H1 (cell line): ENCODE measurements at regions not wholly inside any gene's neighbourhood (a gene's known extent, or its start where the extent isn't known, plus 50 kb on each side); places are given as distances from the start of the nearest gene placed in this dataset.

ENCODE experiments used
- CTCF ChIA-PET: fragments of 300-600 bp; sonication (Branson Sonifier 250); formaldehyde crosslinking; loops from one replicate; lab custom pipeline; 2021; ENCODE audit not compliant: partially characterized antibody; lab: Charles Lee
- POLR2A ChIA-PET: fragments of 300-600 bp; sonication (Branson Sonifier 250); formaldehyde crosslinking; loops from one replicate; lab custom pipeline; 2021; ENCODE audit warnings: inconsistent platforms; ENCODE audit not compliant: partially characterized antibody; lab: Charles Lee
- DNase-seq, 2 experiments: peaks; one replicate each; pipeline versions ENCODE4 v3.0.0 to v3.0.0-alpha.2; 2010 to 2022; ENCODE audit warnings: low spot score in 2 of 2, low read depth in 1 of 2, mixed read lengths in 1 of 2
- FAIRE-seq: peaks from 2 replicates; lab custom pipeline; 2011; peaks lifted over from hg19 to GRCh38; lab: Jason Lieb, UNC
- H2AFZ ChIP-seq: 2 replicates; pipeline ENCODE4 v1.8.1; 2012; ENCODE audit warnings: low read length, inconsistent platforms
- H2AK5ac ChIP-seq: 2 replicates; pipeline ENCODE4 v1.6.1; 2013; ENCODE audit warnings: low read depth, low read length
- H2BK120ac ChIP-seq: replicated peaks from 2 replicates; pipeline ENCODE3; 2013; ENCODE audit warnings: low read depth, low read length, inconsistent platforms
- H2BK12ac ChIP-seq: 2 replicates; pipeline ENCODE4 v1.6.1; 2013; ENCODE audit warnings: low read depth, low read length
- H2BK15ac ChIP-seq: 2 replicates; pipeline ENCODE4 v1.6.1; 2013; ENCODE audit warnings: low read length
- H2BK20ac ChIP-seq: 2 replicates; pipeline ENCODE4 v1.6.1; 2013; ENCODE audit warnings: low read length
- H2BK5ac ChIP-seq: 2 replicates; pipeline ENCODE4 v1.6.1; 2013; ENCODE audit warnings: low read depth, low read length
- H3K14ac ChIP-seq: 2 replicates; pipeline ENCODE4 v1.6.1; 2013; ENCODE audit warnings: inconsistent platforms; ENCODE audit not compliant: insufficient read length
- H3K18ac ChIP-seq: 2 replicates; pipeline ENCODE4 v1.6.1; 2013; ENCODE audit warnings: low read length; ENCODE audit errors: extremely low read depth
- H3K23ac ChIP-seq: 2 replicates; pipeline ENCODE4 v1.6.1; 2013; ENCODE audit warnings: inconsistent platforms; ENCODE audit not compliant: insufficient read length
- H3K23me2 ChIP-seq: 2 replicates; pipeline ENCODE4 v1.6.1; 2013; ENCODE audit warnings: low read depth, low read length
- H3K27ac ChIP-seq: 2 replicates; pipeline ENCODE4 v1.6.1; 2011; ENCODE audit warnings: low read depth, low read length, inconsistent platforms
- H3K27me3 ChIP-seq, 4 experiments: replicated peaks in 1 of 4; 1 replicate in 1 of 4; 2 replicates in 3 of 4; pipeline versions ENCODE4 v1.6.1 to v1.8.1; 2011 to 2013; ENCODE audit warnings: low read length in 3 of 4, mild to moderate bottlenecking in 3 of 4, inconsistent platforms in 2 of 4, mixed read lengths in 2 of 4, moderate library complexity in 1 of 4; ENCODE audit not compliant: control insufficient read depth in 3 of 4, insufficient read depth in 3 of 4; ENCODE audit errors: extremely low read depth in 1 of 4
- H3K36me3 ChIP-seq, 4 experiments: 2 replicates each; pipeline versions ENCODE4 v1.6.1 to v1.8.1; 2011 to 2013; ENCODE audit warnings: mild to moderate bottlenecking in 4 of 4, low read length in 3 of 4, moderate library complexity in 2 of 4, control low read depth in 1 of 4, inconsistent platforms in 1 of 4; ENCODE audit not compliant: insufficient read depth in 4 of 4, control insufficient read depth in 2 of 4
- H3K4ac ChIP-seq: replicated peaks from 2 replicates; pipeline ENCODE3; 2013; ENCODE audit warnings: low read length, low read depth, mixed read lengths, inconsistent platforms; ENCODE audit not compliant: insufficient read length
- H3K4me1 ChIP-seq, 4 experiments: replicated peaks in 1 of 4; 1 replicate in 1 of 4; 2 replicates in 3 of 4; pipeline versions ENCODE4 v1.6.1 to v1.8.1; 2011 to 2013; ENCODE audit warnings: low read length in 3 of 4, inconsistent platforms in 2 of 4, mixed read lengths in 1 of 4; ENCODE audit not compliant: insufficient read depth in 4 of 4, control insufficient read depth in 3 of 4
- H3K4me2 ChIP-seq, 2 experiments: 2 replicates each; pipeline versions ENCODE4 v1.6.1 to v1.8.1; 2011 to 2013; ENCODE audit warnings: low read depth in 2 of 2, low read length in 2 of 2, control low read depth in 1 of 2, inconsistent platforms in 1 of 2, mild to moderate bottlenecking in 1 of 2; ENCODE audit not compliant: insufficient read depth in 1 of 2
- H3K4me3 ChIP-seq, 4 experiments: fragments of 200-600, 300-600 bp in 1 of 4; sonication (generic), shearing (Covaris generic), sonication (Bioruptor Twin) in 1 of 4; 2 replicates each; pipeline versions ENCODE4 v1.5.1 to v1.8.1; 2011 to 2016; ENCODE audit warnings: low read length in 4 of 4, low read depth in 3 of 4, control low read depth in 2 of 4, inconsistent platforms in 2 of 4, mild to moderate bottlenecking in 2 of 4, mixed read lengths in 1 of 4, moderate library complexity in 1 of 4; ENCODE audit not compliant: insufficient read depth in 2 of 4; ENCODE audit errors: extremely low read depth in 1 of 4
- H3K56ac ChIP-seq: replicated peaks from 2 replicates; pipeline ENCODE3; 2013; ENCODE audit warnings: low read depth, mild to moderate bottlenecking, mixed read lengths, low read length, inconsistent platforms; ENCODE audit not compliant: insufficient read length
- H3K79me1 ChIP-seq: 2 replicates; pipeline ENCODE4 v1.6.1; 2013; ENCODE audit warnings: low read depth, low read length, control low read depth
- H3K79me2 ChIP-seq, 2 experiments: 2 replicates each; pipeline versions ENCODE4 v1.6.1 to v1.8.1; 2012 to 2013; ENCODE audit warnings: low read length in 2 of 2, mild to moderate bottlenecking in 2 of 2, inconsistent platforms in 1 of 2; ENCODE audit not compliant: insufficient read depth in 2 of 2, control insufficient read depth in 1 of 2
- H3K9ac ChIP-seq, 4 experiments: replicated peaks in 1 of 4; 1 replicate in 1 of 4; 2 replicates in 3 of 4; pipeline versions ENCODE4 v1.6.1 to v1.8.1; 2011 to 2013; ENCODE audit warnings: low read depth in 3 of 4, low read length in 3 of 4, control low read depth in 2 of 4, mild to moderate bottlenecking in 2 of 4, moderate library complexity in 2 of 4, inconsistent platforms in 1 of 4; ENCODE audit errors: extremely low read depth in 1 of 4
- H3K9me3 ChIP-seq, 2 experiments: 2 replicates each; pipeline versions ENCODE4 v1.6.1 to v1.8.1; 2012 to 2013; ENCODE audit warnings: mild to moderate bottlenecking in 2 of 2, moderate library complexity in 2 of 2, control low read depth in 1 of 2, inconsistent platforms in 1 of 2, low read depth in 1 of 2, low read length in 1 of 2, mixed read lengths in 1 of 2; ENCODE audit not compliant: insufficient read depth in 2 of 2
- H4K20me1 ChIP-seq, 2 experiments: replicated peaks in 1 of 2; 2 replicates each; pipeline versions ENCODE3 to v1.8.1; 2011 to 2013; ENCODE audit warnings: inconsistent platforms in 2 of 2, low read length in 2 of 2, mild to moderate bottlenecking in 1 of 2; ENCODE audit not compliant: insufficient read depth in 2 of 2, control insufficient read depth in 1 of 2
- H4K5ac ChIP-seq: 2 replicates; pipeline ENCODE4 v1.6.1; 2013; ENCODE audit warnings: low read length, low read depth, mixed read lengths, inconsistent platforms; ENCODE audit not compliant: insufficient read length
- H4K8ac ChIP-seq: 2 replicates; pipeline ENCODE4 v1.8.0; 2013; ENCODE audit warnings: mild to moderate bottlenecking, moderate library complexity, low read length, inconsistent platforms; ENCODE audit not compliant: insufficient read depth; ENCODE audit errors: extremely low read depth
- H4K91ac ChIP-seq: replicated peaks from 2 replicates; pipeline ENCODE3; 2013; ENCODE audit warnings: low read length, mixed read lengths, inconsistent platforms; ENCODE audit not compliant: insufficient read length
- BRCA1 ChIP-seq: IDR thresholded peaks from 2 replicates; pipeline ENCODE4 v1.6.1; 2012; ENCODE audit warnings: low read depth, low read length, improper control_type of control experiment
- CBX8 ChIP-seq: fragments of 300-800, 300-1000 bp; sonication (generic); IDR thresholded peaks from 2 replicates; pipeline ENCODE4 v1.7.1; 2016; ENCODE audit warnings: low read depth, low read length, borderline replicate concordance
- CREB1 ChIP-seq: IDR thresholded peaks from 2 replicates; pipeline ENCODE4 v1.6.1; 2012; ENCODE audit warnings: inconsistent platforms
- CTBP2 ChIP-seq: IDR thresholded peaks from 2 replicates; pipeline ENCODE4 v1.7.0; 2011; ENCODE audit warnings: borderline replicate concordance, mild to moderate bottlenecking, moderate library complexity, mixed read lengths, low read length; ENCODE audit not compliant: insufficient read depth, insufficient read length
- JUN ChIP-seq: IDR thresholded peaks from 2 replicates; pipeline ENCODE4 v1.6.1; 2011; ENCODE audit warnings: low read depth, mild to moderate bottlenecking, improper control_type of control experiment, low read length
- POLR2A ChIP-seq, 2 experiments: IDR thresholded peaks; 1 replicate in 1 of 2; 2 replicates in 1 of 2; pipeline ENCODE4 v1.6.1; 2011; ENCODE audit warnings: low read depth in 2 of 2, low read length in 2 of 2, mild to moderate bottlenecking in 2 of 2; ENCODE audit errors: control extremely low read depth in 1 of 2
- RBBP5 ChIP-seq: IDR thresholded peaks from 2 replicates; pipeline ENCODE4 v1.7.1; 2012; ENCODE audit warnings: low read depth, mild to moderate bottlenecking, inconsistent platforms, low read length, moderate library complexity, borderline replicate concordance
- SUZ12 ChIP-seq: fragments of 200-600 bp; sonication (generic); IDR thresholded peaks from 2 replicates; pipeline ENCODE4 v1.6.1; 2012; ENCODE audit warnings: mild to moderate bottlenecking, inconsistent platforms, low read length, moderate library complexity, mixed read lengths
- TAF7 ChIP-seq: optimal IDR thresholded peaks from 2 replicates; pipeline ENCODE3; 2011; ENCODE audit warnings: low read depth, mild to moderate bottlenecking, inconsistent platforms, low read length, moderate library complexity, borderline replicate concordance
- TEAD4 ChIP-seq: IDR thresholded peaks from 2 replicates; pipeline ENCODE4 v1.6.1; 2012; ENCODE audit warnings: low read depth, low read length, inconsistent platforms, mixed read lengths
- WGBS, 2 experiments: shearing (Covaris generic) in 1 of 2; methylation state at CpG; one replicate each; pipeline versions ENCODE4 v1.1.6 to v1.1.7; 2013 to 2015; ENCODE audit warnings: low lambda C conversion rate in 2 of 2, mixed read lengths in 2 of 2, inconsistent platforms in 1 of 2, low coverage in 1 of 2, missing lambda C conversion rate in 1 of 2; ENCODE audit not compliant: insufficient replicate concordance in 2 of 2, insufficient coverage in 1 of 2, insufficient read length in 1 of 2; ENCODE audit errors: extremely low coverage in 1 of 2, missing lambda C conversion rate in 1 of 2; 5-methylcytosine and 5-hydroxymethylcytosine counted together

DNA sequence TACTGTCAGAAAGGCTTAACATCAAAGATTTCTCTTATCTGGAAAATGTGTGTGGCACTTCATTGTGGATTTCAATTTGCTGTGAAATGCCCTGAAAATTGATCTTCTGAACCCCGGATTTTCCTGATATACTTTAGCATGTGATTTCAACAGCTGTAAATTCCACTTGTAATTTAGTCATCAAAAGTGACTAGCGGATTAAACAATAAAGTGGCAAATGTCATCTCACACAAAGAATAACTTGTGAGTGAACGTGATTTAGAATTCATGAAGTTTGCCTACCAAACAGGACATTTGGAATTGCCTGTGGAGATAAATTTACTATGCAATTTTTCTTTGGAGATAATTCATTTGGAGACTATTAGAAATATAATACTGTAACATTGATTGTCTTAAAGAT is 601.6 kb downstream of the COL12A1 start:
- Histone ChIP-seq H3K56ac (no peak overlapping the region), H2BK12ac (no peak overlapping the region), H3K23ac (no peak overlapping the region), H3K36me3 (no peaks in the 10 kb centered on the region), H3K14ac (no peak overlapping the region), H3K4me3 (no peak overlapping the region), H2AFZ (no peak overlapping the region)
- DNase-seq: no peak
- TF ChIP-seq TAF7 (no peak), POLR2A (IDR thresholded peaks at IDR 0.05; ENCODE audit: control extremely low read depth in 1 of 2, low read depth in 2 of 2, low read length in 2 of 2) (no peak), TEAD4 (no peak), SUZ12 (no peak), CTBP2 (no peak), JUN (no peak), RBBP5 (no peak), BRCA1 (no peak), CREB1 (no peak), CBX8 (no peak)
- TF ChIP-seq, all 59 proteins: peak for 0
- H4K20me1 ChIP-seq: no peaks in the 10 kb centered on the region
- H3K9me3 ChIP-seq: no peaks in the 10 kb centered on the region
- H2BK120ac ChIP-seq: no peak overlapping the region
- H2BK20ac ChIP-seq: no peak overlapping the region
- no peak overlapping the region for H3K18ac ChIP-seq
- no peak overlapping the region for H4K5ac ChIP-seq
- no peaks in the 10 kb centered on the region for H3K79me1 ChIP-seq
- no peak overlapping the region for H2AK5ac ChIP-seq
- FAIRE-seq: no peak
- no peaks in the 10 kb centered on the region for H3K4me1 ChIP-seq
- H3K79me2 ChIP-seq: no peaks in the 10 kb centered on the region
- H4K91ac ChIP-seq: no peak overlapping the region
- no peak overlapping the region for H2BK5ac ChIP-seq
- no peak overlapping the region for H4K8ac ChIP-seq
- H3K27ac ChIP-seq: no peak overlapping the region
- no peak overlapping the region for H3K4ac ChIP-seq
- ChIA-PET POLR2A (no interaction called here), CTCF (no interaction called here)
- WGBS, 2 experiments: 88% methylated on average over 3 of the region's 3 CpGs; no CpG with 5 or more reads in 1 of the 2 experiments
- no peak overlapping the region for H2BK15ac ChIP-seq
- no peak overlapping the region for H3K9ac ChIP-seq
- H3K4me2 ChIP-seq: no peak overlapping the region
- no peaks in the 10 kb centered on the region for H3K27me3 ChIP-seq
- H3K23me2 ChIP-seq: no peaks in the 10 kb centered on the region
